ENCODE measurements at regions not wholly inside any gene's neighbourhood (a gene's known extent, or its start where the extent isn't known, plus 50 kb on each side); places are given as distances from the start of the nearest gene placed in this dataset.
A peak's percentile ranks its signal among the peaks of the same experiment; 100 is the strongest.

DNA sequence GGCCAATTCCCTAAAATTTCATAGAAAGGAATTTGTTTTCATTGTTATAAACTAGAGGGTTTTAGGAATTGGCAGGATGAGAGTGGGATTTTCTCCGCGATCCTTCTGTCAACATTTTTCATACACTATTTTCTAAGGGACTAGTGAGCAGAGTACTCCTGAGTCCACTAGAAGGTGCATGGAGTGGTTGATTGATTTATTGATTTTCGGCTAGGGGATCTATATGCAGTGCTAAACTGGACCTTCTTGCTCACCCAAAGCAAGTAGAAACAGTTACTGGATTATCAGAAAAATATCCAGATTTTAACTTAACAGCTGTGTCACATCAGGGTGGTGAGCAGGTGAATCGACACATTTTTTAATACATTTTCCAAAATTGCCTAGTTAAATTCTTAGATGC, 159.9 kb upstream of the DTNA start:
- peaks cover 3% of the 10 kb centered on the region for H3K27me3 ChIP-seq (ENCODE audit: insufficient read depth, low read length)
- peak; percentile 34 for DNase-seq (ENCODE audit: insufficient read length, low spot score, missing footprints)
- no peaks in the 10 kb centered on the region for H4K20me1 ChIP-seq (ENCODE audit: insufficient read depth, low read length)
- H3K4me2 ChIP-seq (ENCODE audit: insufficient read depth, low read length), result no peak overlapping the region
- H3K4me3 ChIP-seq (ENCODE audit: insufficient read depth, low read length), result no peak overlapping the region
- no peaks in the 10 kb centered on the region for H3K79me2 ChIP-seq (ENCODE audit: insufficient read depth, low read length)
- TF ChIP-seq, protein P1, sequence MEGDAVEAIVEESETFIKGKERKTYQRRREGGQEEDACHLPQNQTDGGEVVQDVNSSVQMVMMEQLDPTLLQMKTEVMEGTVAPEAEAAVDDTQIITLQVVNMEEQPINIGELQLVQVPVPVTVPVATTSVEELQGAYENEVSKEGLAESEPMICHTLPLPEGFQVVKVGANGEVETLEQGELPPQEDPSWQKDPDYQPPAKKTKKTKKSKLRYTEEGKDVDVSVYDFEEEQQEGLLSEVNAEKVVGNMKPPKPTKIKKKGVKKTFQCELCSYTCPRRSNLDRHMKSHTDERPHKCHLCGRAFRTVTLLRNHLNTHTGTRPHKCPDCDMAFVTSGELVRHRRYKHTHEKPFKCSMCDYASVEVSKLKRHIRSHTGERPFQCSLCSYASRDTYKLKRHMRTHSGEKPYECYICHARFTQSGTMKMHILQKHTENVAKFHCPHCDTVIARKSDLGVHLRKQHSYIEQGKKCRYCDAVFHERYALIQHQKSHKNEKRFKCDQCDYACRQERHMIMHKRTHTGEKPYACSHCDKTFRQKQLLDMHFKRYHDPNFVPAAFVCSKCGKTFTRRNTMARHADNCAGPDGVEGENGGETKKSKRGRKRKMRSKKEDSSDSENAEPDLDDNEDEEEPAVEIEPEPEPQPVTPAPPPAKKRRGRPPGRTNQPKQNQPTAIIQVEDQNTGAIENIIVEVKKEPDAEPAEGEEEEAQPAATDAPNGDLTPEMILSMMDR (IDR thresholded peaks at IDR 0.05; ENCODE audit: extremely low read depth, low read depth, low read length), result no peak
- H3K9me3 ChIP-seq (ENCODE audit: low read depth, low read length), result no peaks in the 10 kb centered on the region
- no peak overlapping the region for H3K27ac ChIP-seq (ENCODE audit: low read depth, low read length)
- no peaks in the 10 kb centered on the region for H3K4me1 ChIP-seq (ENCODE audit: insufficient read depth, low read length)
- no peak overlapping the region for H2AFZ ChIP-seq (ENCODE audit: low read length)
- H3K36me3 ChIP-seq (ENCODE audit: insufficient read depth, low read length), result no peaks in the 10 kb centered on the region

DNA sequence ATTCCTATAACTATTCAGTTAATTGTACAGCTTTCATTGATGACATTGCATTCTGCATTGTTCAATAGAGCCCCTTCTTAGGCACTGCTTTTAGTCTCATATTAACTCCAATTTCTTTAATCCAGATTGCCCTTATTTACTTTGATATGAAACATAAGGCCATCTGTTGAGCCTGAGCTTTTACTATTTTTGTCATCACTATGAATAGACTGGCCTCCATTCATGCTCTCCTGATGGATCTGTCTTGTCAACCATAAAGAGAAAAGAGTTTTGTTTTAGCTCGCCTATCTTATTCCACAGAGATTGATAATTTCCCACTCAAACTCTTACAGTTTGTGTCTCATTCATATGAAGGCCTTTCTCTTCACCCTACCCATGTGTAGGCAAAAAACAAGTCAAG, 159.2 kb upstream of the DTNA start:
- no peak overlapping the region for H3K4me2 ChIP-seq (ENCODE audit: insufficient read depth, low read length)
- H3K79me2 ChIP-seq (ENCODE audit: insufficient read depth, low read length), result no peaks in the 10 kb centered on the region
- H3K36me3 ChIP-seq (ENCODE audit: insufficient read depth, low read length), result no peaks in the 10 kb centered on the region
- H3K4me3 ChIP-seq (ENCODE audit: insufficient read depth, low read length), result no peak overlapping the region
- no peaks in the 10 kb centered on the region for H3K4me1 ChIP-seq (ENCODE audit: insufficient read depth, low read length)
- no peak for DNase-seq (ENCODE audit: insufficient read length, low spot score, missing footprints)
- peaks cover 3% of the 10 kb centered on the region for H3K27me3 ChIP-seq (ENCODE audit: insufficient read depth, low read length)
- TF ChIP-seq, protein P1 (IDR thresholded peaks at IDR 0.05; ENCODE audit: extremely low read depth, low read depth, low read length), result no peak
- H3K27ac ChIP-seq (ENCODE audit: low read depth, low read length), result no peak overlapping the region
- H2AFZ ChIP-seq (ENCODE audit: low read length), result no peak overlapping the region
- H3K9me3 ChIP-seq (ENCODE audit: low read depth, low read length), result no peaks in the 10 kb centered on the region
- no peaks in the 10 kb centered on the region for H4K20me1 ChIP-seq (ENCODE audit: insufficient read depth, low read length)

DNA sequence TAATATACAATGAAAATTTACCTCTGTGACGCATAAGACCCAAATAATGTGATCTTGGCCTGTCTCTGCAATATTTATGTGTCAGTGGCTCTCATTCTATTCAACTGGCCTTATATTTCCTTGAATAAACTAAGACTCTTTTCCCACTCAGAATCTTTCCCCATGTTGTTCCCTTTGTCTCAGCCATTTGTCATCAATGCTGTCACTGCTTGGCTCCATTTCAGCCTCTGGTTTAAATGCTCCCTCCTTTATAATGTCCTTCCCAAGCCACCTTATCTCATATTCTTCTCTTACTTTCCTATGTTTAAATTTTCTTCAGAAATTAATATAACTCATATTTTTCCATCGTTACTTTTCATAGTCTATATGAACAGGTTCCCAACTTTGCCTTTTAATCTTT, 158.3 kb upstream of the DTNA start:
- TF ChIP-seq, protein P1 (IDR thresholded peaks at IDR 0.05; ENCODE audit: extremely low read depth, low read depth, low read length), result no peak
- H3K27me3 ChIP-seq (ENCODE audit: insufficient read depth, low read length), result peaks cover 3% of the 10 kb centered on the region

GRCh38 chr18:34562252-34562870, 147.7 kb upstream of the DTNA start:
- Histone ChIP-seq H3K9me3 (ENCODE audit: low read depth, low read length) (no peaks in the 10 kb centered on the region), H3K27ac (ENCODE audit: low read depth, low read length) (no peak overlapping the region), H4K20me1 (ENCODE audit: insufficient read depth, low read length) (no peaks in the 10 kb centered on the region), H3K36me3 (ENCODE audit: insufficient read depth, low read length) (no peaks in the 10 kb centered on the region), H3K4me1 (ENCODE audit: insufficient read depth, low read length) (no peaks in the 10 kb centered on the region), H3K4me3 (ENCODE audit: insufficient read depth, low read length) (no peak overlapping the region), H2AFZ (ENCODE audit: low read length) (no peak overlapping the region), H3K27me3 (ENCODE audit: insufficient read depth, low read length) (no peaks in the 10 kb centered on the region), H3K79me2 (ENCODE audit: insufficient read depth, low read length) (no peaks in the 10 kb centered on the region), H3K4me2 (ENCODE audit: insufficient read depth, low read length) (no peak overlapping the region)
- TF ChIP-seq, protein P1 (IDR thresholded peaks at IDR 0.05; ENCODE audit: extremely low read depth, low read depth, low read length), result no peak
- no peak for DNase-seq (ENCODE audit: insufficient read length, low spot score, missing footprints)

More for the DNA sequence above, 158.3 kb upstream of the DTNA start:
- H3K79me2 ChIP-seq (ENCODE audit: insufficient read depth, low read length), result no peaks in the 10 kb centered on the region
- no peak overlapping the region for H3K4me3 ChIP-seq (ENCODE audit: insufficient read depth, low read length)
- no peaks in the 10 kb centered on the region for H3K9me3 ChIP-seq (ENCODE audit: low read depth, low read length)
- H3K36me3 ChIP-seq (ENCODE audit: insufficient read depth, low read length), result no peaks in the 10 kb centered on the region
- no peak overlapping the region for H3K4me2 ChIP-seq (ENCODE audit: insufficient read depth, low read length)
- H2AFZ ChIP-seq (ENCODE audit: low read length), result no peak overlapping the region
- DNase-seq (ENCODE audit: insufficient read length, low spot score, missing footprints), result no peak
- no peak overlapping the region for H3K27ac ChIP-seq (ENCODE audit: low read depth, low read length)
- no peaks in the 10 kb centered on the region for H4K20me1 ChIP-seq (ENCODE audit: insufficient read depth, low read length)
- no peaks in the 10 kb centered on the region for H3K4me1 ChIP-seq (ENCODE audit: insufficient read depth, low read length)

All from osteoblast (primary cell).